GM23338 (cell line): ENCODE measurements at regions not wholly inside any gene's neighbourhood (a gene's known extent, or its start where the extent isn't known, plus 50 kb on each side); places are given as distances from the start of the nearest gene placed in this dataset.

ENCODE experiments used
- ATAC-seq: fragments of 200-7000 bp; cut with Tn5 transposase; 3 replicates; pipeline ENCODE4 v1.9.1; 2020
- DNase-seq: peaks from one replicate; pipeline ENCODE4 v3.0.0-alpha.2; 2015; ENCODE audit warnings: low spot score
- H2AFZ ChIP-seq: fragments of 200-600 bp; sonication (generic); 2 replicates; pipeline ENCODE4 v1.8.0; 2016; ENCODE audit warnings: antibody characterized with exemption, mild to moderate bottlenecking, moderate library complexity
- H3F3A ChIP-seq: fragments of 200-600 bp; sonication (generic); replicated peaks from 2 replicates; pipeline ENCODE4 v1.8.0; 2017; ENCODE audit warnings: antibody characterized with exemption, mixed run types, low read depth
- H3K27ac ChIP-seq: fragments of 200-600 bp; sonication (generic); 2 replicates; pipeline ENCODE4 v1.6.1; 2016; ENCODE audit warnings: low read depth
- H3K27me3 ChIP-seq: fragments of 200-600 bp; sonication (generic); 2 replicates; pipeline ENCODE4 v1.8.0; 2016; ENCODE audit warnings: mild to moderate bottlenecking, mixed run types, moderate library complexity; ENCODE audit not compliant: insufficient read depth
- H3K36me3 ChIP-seq: fragments of 200-600 bp; sonication (generic); 2 replicates; pipeline ENCODE4 v1.8.0; 2016; ENCODE audit warnings: mild to moderate bottlenecking; ENCODE audit not compliant: insufficient read depth
- H3K4me1 ChIP-seq: fragments of 200-600 bp; sonication (generic); 2 replicates; pipeline ENCODE4 v1.8.0; 2016; ENCODE audit warnings: mild to moderate bottlenecking, moderate library complexity; ENCODE audit not compliant: insufficient read depth
- H3K4me2 ChIP-seq: fragments of 200-600 bp; sonication (generic); 2 replicates; pipeline ENCODE4 v1.7.1; 2017; ENCODE audit warnings: mixed run types
- H3K4me3 ChIP-seq: fragments of 200-600 bp; sonication (generic); 2 replicates; pipeline ENCODE4 v1.6.1; 2016; ENCODE audit warnings: mixed run types
- H3K79me2 ChIP-seq: fragments of 200-600 bp; sonication (generic); replicated peaks from 2 replicates; pipeline ENCODE4 v1.8.0; 2017; ENCODE audit warnings: mild to moderate bottlenecking; ENCODE audit not compliant: insufficient read depth
- H3K9me2 ChIP-seq: fragments of 200-600 bp; sonication (generic); 2 replicates; pipeline ENCODE4 v1.8.0; 2017; ENCODE audit not compliant: insufficient read depth
- H4K20me1 ChIP-seq: fragments of 200-600 bp; sonication (generic); replicated peaks from 2 replicates; pipeline ENCODE4 v1.8.0; 2017; ENCODE audit warnings: mild to moderate bottlenecking; ENCODE audit not compliant: insufficient read depth
- H3K27ac Mint-ChIP-seq: 2 replicates; pipeline ENCODE4 v1.8.0; 2020; ENCODE audit warnings: inconsistent platforms, mild to moderate bottlenecking, moderate library complexity, mixed read lengths
- H3K27me3 Mint-ChIP-seq: 3 replicates; pipeline ENCODE4 v1.8.0; 2022; ENCODE audit warnings: low read depth, mild to moderate bottlenecking, moderate library complexity, mixed read lengths, inconsistent platforms; ENCODE audit not compliant: insufficient read depth, poor library complexity
- H3K36me3 Mint-ChIP-seq: 3 replicates; pipeline ENCODE4 v1.8.0; 2021; ENCODE audit warnings: low read depth, mild to moderate bottlenecking, inconsistent platforms, moderate library complexity, mixed read lengths
- H3K4me1 Mint-ChIP-seq: 3 replicates; pipeline ENCODE4 v1.8.0; 2020; ENCODE audit warnings: mild to moderate bottlenecking, inconsistent platforms, mixed read lengths
- H3K4me3 Mint-ChIP-seq: 3 replicates; pipeline ENCODE4 v1.8.0; 2021; ENCODE audit warnings: moderate library complexity, mild to moderate bottlenecking, inconsistent platforms, mixed read lengths
- H3K9me3 Mint-ChIP-seq: 3 replicates; pipeline ENCODE4 v1.8.0; 2020; ENCODE audit warnings: moderate library complexity, mild to moderate bottlenecking, inconsistent platforms, mixed read lengths
- EZH2 ChIP-seq: fragments of 200-600 bp; sonication (generic); IDR thresholded peaks from one replicate; pipeline ENCODE4 v1.8.0; 2017; ENCODE audit warnings: antibody characterized with exemption, mild to moderate bottlenecking, low read depth; ENCODE audit not compliant: unreplicated experiment
- NANOG ChIP-seq: IDR thresholded peaks from 2 replicates; pipeline ENCODE4 v1.6.1; 2016; ENCODE audit warnings: antibody characterized with exemption, borderline replicate concordance
- POLR2AphosphoS5 ChIP-seq: IDR thresholded peaks from 2 replicates; pipeline ENCODE4 v1.6.1; 2016; ENCODE audit warnings: antibody characterized with exemption, low read depth
- STAT1 ChIP-seq: IDR thresholded peaks from one replicate; pipeline ENCODE4 v1.6.1; 2016; ENCODE audit warnings: antibody characterized with exemption; ENCODE audit not compliant: unreplicated experiment
- ZNF114 ChIP-seq: fragments of 250-450 bp; sonication (Bioruptor Pico); IDR thresholded peaks from 2 replicates; pipeline ENCODE4 v1.5.0; 2020; ENCODE audit warnings: mild to moderate bottlenecking, moderate library complexity
- ZNF331 ChIP-seq: fragments of 250-450 bp; sonication (Bioruptor Pico); IDR thresholded peaks from 2 replicates; pipeline ENCODE4 v1.5.0; 2020; ENCODE audit warnings: low read depth, mild to moderate bottlenecking, moderate library complexity
- TF ChIP-seq, protein P1 (sequence below): IDR thresholded peaks from 2 replicates; pipeline ENCODE4 v1.6.1; 2016; ENCODE audit warnings: antibody characterized with exemption
- TF ChIP-seq, protein P2 (sequence below), 2 experiments: fragments of 200-600 bp in 1 of 2; sonication (generic) in 1 of 2; conservative IDR thresholded peaks; 2 replicates each; pipeline versions ENCODE4 v1.5.1 to v1.6.1; 2016 to 2017; ENCODE audit warnings: antibody characterized with exemption in 2 of 2, low read depth in 2 of 2, mild to moderate bottlenecking in 2 of 2, moderate library complexity in 1 of 2
- TF ChIP-seq, protein P3 (sequence below): fragments of 250-450 bp; sonication (Bioruptor Pico); IDR thresholded peaks from 2 replicates; pipeline ENCODE4 v1.5.0; 2020; ENCODE audit warnings: mild to moderate bottlenecking, moderate library complexity

DNA sequence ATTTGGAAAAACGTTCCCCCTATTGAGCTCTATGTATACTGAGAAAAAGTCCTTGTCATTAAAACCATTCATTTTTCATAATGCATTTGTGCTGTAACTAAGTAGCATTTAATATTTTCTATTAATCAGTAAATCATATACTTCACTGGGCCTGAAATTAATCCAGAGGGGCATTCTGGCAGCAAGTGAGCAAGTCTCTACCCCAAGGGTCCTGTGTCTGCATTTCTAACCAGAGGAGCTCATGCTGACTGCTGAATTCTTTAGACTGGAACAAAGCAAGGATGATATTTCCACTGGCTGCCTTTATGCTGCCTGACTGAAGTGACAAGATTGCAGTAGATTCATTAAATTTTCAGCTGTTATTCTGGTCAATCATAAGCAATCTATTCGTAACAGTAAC lies 246.5 kb downstream of the SLITRK2 start:
- no peak overlapping the region for H3K4me3 Mint-ChIP-seq
- no peak overlapping the region for H3K4me2 ChIP-seq
- no peaks in the 10 kb centered on the region; the same call in 2 of the 3 replicates for H3K4me1 Mint-ChIP-seq
- H3K4me1 ChIP-seq, result no peaks in the 10 kb centered on the region
- H3K27ac ChIP-seq, result no peak overlapping the region
- no peaks in the 10 kb centered on the region for H3K27me3 ChIP-seq
- no peaks in the 10 kb centered on the region for H3K27me3 Mint-ChIP-seq
- H3K36me3 ChIP-seq, result no peaks in the 10 kb centered on the region
- H3K4me3 ChIP-seq, result no peak overlapping the region
- no peaks in the 10 kb centered on the region for H3K36me3 Mint-ChIP-seq
- no peak for ATAC-seq
- no peak overlapping the region for H3K27ac Mint-ChIP-seq
- TF ChIP-seq POLR2AphosphoS5 (no peak), ZNF114 (CRISPR knock-in tag) (no peak), EZH2 (no peak), NANOG (no peak), STAT1 (no peak), ZNF331 (CRISPR knock-in tag) (no peak)
- TF ChIP-seq, protein P1, sequence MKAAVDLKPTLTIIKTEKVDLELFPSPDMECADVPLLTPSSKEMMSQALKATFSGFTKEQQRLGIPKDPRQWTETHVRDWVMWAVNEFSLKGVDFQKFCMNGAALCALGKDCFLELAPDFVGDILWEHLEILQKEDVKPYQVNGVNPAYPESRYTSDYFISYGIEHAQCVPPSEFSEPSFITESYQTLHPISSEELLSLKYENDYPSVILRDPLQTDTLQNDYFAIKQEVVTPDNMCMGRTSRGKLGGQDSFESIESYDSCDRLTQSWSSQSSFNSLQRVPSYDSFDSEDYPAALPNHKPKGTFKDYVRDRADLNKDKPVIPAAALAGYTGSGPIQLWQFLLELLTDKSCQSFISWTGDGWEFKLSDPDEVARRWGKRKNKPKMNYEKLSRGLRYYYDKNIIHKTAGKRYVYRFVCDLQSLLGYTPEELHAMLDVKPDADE, result no peak
- TF ChIP-seq, protein P2, sequence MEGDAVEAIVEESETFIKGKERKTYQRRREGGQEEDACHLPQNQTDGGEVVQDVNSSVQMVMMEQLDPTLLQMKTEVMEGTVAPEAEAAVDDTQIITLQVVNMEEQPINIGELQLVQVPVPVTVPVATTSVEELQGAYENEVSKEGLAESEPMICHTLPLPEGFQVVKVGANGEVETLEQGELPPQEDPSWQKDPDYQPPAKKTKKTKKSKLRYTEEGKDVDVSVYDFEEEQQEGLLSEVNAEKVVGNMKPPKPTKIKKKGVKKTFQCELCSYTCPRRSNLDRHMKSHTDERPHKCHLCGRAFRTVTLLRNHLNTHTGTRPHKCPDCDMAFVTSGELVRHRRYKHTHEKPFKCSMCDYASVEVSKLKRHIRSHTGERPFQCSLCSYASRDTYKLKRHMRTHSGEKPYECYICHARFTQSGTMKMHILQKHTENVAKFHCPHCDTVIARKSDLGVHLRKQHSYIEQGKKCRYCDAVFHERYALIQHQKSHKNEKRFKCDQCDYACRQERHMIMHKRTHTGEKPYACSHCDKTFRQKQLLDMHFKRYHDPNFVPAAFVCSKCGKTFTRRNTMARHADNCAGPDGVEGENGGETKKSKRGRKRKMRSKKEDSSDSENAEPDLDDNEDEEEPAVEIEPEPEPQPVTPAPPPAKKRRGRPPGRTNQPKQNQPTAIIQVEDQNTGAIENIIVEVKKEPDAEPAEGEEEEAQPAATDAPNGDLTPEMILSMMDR (conservative IDR thresholded peaks at IDR 0.05; ENCODE audit: low read depth in 2 of 2), result no peak
- TF ChIP-seq, protein P3, sequence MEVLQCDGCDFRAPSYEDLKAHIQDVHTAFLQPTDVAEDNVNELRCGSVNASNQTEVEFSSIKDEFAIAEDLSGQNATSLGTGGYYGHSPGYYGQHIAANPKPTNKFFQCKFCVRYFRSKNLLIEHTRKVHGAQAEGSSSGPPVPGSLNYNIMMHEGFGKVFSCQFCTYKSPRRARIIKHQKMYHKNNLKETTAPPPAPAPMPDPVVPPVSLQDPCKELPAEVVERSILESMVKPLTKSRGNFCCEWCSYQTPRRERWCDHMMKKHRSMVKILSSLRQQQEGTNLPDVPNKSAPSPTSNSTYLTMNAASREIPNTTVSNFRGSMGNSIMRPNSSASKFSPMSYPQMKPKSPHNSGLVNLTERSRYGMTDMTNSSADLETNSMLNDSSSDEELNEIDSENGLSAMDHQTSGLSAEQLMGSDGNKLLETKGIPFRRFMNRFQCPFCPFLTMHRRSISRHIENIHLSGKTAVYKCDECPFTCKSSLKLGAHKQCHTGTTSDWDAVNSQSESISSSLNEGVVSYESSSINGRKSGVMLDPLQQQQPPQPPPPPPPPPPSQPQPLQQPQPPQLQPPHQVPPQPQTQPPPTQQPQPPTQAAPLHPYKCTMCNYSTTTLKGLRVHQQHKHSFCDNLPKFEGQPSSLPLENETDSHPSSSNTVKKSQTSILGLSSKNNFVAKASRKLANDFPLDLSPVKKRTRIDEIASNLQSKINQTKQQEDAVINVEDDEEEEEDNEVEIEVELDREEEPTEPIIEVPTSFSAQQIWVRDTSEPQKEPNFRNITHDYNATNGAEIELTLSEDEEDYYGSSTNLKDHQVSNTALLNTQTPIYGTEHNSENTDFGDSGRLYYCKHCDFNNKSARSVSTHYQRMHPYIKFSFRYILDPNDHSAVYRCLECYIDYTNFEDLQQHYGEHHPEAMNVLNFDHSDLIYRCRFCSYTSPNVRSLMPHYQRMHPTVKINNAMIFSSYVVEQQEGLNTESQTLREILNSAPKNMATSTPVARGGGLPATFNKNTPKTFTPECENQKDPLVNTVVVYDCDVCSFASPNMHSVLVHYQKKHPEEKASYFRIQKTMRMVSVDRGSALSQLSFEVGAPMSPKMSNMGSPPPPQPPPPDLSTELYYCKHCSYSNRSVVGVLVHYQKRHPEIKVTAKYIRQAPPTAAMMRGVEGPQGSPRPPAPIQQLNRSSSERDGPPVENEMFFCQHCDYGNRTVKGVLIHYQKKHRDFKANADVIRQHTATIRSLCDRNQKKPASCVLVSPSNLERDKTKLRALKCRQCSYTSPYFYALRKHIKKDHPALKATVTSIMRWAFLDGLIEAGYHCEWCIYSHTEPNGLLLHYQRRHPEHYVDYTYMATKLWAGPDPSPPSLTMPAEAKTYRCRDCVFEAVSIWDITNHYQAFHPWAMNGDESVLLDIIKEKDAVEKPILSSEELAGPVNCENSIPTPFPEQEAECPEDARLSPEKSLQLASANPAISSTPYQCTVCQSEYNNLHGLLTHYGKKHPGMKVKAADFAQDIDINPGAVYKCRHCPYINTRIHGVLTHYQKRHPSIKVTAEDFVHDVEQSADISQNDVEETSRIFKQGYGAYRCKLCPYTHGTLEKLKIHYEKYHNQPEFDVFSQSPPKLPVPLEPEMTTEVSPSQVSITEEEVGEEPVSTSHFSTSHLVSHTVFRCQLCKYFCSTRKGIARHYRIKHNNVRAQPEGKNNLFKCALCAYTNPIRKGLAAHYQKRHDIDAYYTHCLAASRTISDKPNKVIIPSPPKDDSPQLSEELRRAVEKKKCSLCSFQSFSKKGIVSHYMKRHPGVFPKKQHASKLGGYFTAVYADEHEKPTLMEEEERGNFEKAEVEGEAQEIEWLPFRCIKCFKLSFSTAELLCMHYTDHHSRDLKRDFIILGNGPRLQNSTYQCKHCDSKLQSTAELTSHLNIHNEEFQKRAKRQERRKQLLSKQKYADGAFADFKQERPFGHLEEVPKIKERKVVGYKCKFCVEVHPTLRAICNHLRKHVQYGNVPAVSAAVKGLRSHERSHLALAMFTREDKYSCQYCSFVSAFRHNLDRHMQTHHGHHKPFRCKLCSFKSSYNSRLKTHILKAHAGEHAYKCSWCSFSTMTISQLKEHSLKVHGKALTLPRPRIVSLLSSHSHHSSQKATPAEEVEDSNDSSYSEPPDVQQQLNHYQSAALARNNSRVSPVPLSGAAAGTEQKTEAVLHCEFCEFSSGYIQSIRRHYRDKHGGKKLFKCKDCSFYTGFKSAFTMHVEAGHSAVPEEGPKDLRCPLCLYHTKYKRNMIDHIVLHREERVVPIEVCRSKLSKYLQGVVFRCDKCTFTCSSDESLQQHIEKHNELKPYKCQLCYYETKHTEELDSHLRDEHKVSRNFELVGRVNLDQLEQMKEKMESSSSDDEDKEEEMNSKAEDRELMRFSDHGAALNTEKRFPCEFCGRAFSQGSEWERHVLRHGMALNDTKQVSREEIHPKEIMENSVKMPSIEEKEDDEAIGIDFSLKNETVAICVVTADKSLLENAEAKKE (CRISPR knock-in tag), result no peak
- no peaks in the 10 kb centered on the region for H3K9me2 ChIP-seq
- no peaks in the 10 kb centered on the region for H3F3A ChIP-seq
- no peak for DNase-seq
- no peaks in the 10 kb centered on the region for H4K20me1 ChIP-seq
- H3K79me2 ChIP-seq, result no peaks in the 10 kb centered on the region
- H2AFZ ChIP-seq, result no peak overlapping the region
- peaks cover 43% of the 10 kb centered on the region for H3K9me3 Mint-ChIP-seq
